DOHH2 (cell line): ENCODE measurements at regions not wholly inside any gene's neighbourhood (a gene's known extent, or its start where the extent isn't known, plus 50 kb on each side); places are given as distances from the start of the nearest gene placed in this dataset.

ENCODE experiments used
- H3F3A ChIP-seq: fragments of 200-600 bp; sonication (generic), shearing (Covaris generic); 2 replicates; pipeline ENCODE4 v1.6.0; 2016; ENCODE audit warnings: antibody characterized with exemption, mild to moderate bottlenecking; ENCODE audit not compliant: control insufficient read depth, insufficient read depth
- H3K27ac ChIP-seq: fragments of 200-600 bp; sonication (generic); 2 replicates; pipeline ENCODE4 v1.5.1; 2014; ENCODE audit warnings: low read depth, mild to moderate bottlenecking, low read length, moderate library complexity
- H3K27me3 ChIP-seq: fragments of 200-600 bp; sonication (generic); 2 replicates; pipeline ENCODE4 v1.6.1; 2014; ENCODE audit warnings: mild to moderate bottlenecking, low read length, mixed read lengths; ENCODE audit not compliant: control insufficient read depth
- H3K36me3 ChIP-seq: fragments of 200-600 bp; sonication (generic); 2 replicates; pipeline ENCODE4 v1.6.1; 2014; ENCODE audit warnings: mild to moderate bottlenecking, low read length, moderate library complexity, mixed read lengths; ENCODE audit not compliant: control insufficient read depth
- H3K4me1 ChIP-seq: fragments of 200-600 bp; sonication (generic); 2 replicates; pipeline ENCODE4 v1.6.1; 2014; ENCODE audit warnings: mild to moderate bottlenecking, low read length, mixed read lengths; ENCODE audit not compliant: control insufficient read depth
- H3K4me2 ChIP-seq: fragments of 200-600 bp; sonication (generic); 2 replicates; pipeline ENCODE4 v1.6.0; 2014; ENCODE audit warnings: mild to moderate bottlenecking, low read length, moderate library complexity
- H3K4me3 ChIP-seq: fragments of 200-600 bp; sonication (generic); 2 replicates; pipeline ENCODE4 v1.5.1; 2014; ENCODE audit warnings: mild to moderate bottlenecking, low read length, mixed read lengths
- H3K79me2 ChIP-seq: fragments of 200-600 bp; sonication (generic); 2 replicates; pipeline ENCODE4 v1.6.1; 2014; ENCODE audit warnings: mild to moderate bottlenecking, low read length, mixed read lengths; ENCODE audit not compliant: control insufficient read depth
- H3K9me2 ChIP-seq: fragments of 200-600 bp; sonication (generic); replicated peaks from 2 replicates; pipeline ENCODE4 v1.6.1; 2014; ENCODE audit warnings: mild to moderate bottlenecking, low read length, mixed read lengths; ENCODE audit not compliant: control insufficient read depth
- H3K9me3 ChIP-seq: fragments of 200-600 bp; sonication (generic); 2 replicates; pipeline ENCODE4 v1.6.1; 2014; ENCODE audit warnings: antibody characterized with exemption, low read length, mixed read lengths; ENCODE audit not compliant: control insufficient read depth, insufficient read depth
- H4K20me1 ChIP-seq: fragments of 200-600 bp; sonication (generic); 2 replicates; pipeline ENCODE4 v1.6.0; 2014; ENCODE audit warnings: low read depth, mild to moderate bottlenecking, antibody characterized with exemption, low read length, moderate library complexity; ENCODE audit not compliant: control insufficient read depth, insufficient read depth
- EZH2phosphoT487 ChIP-seq: fragments of 200-600 bp; sonication (generic); IDR thresholded peaks from 2 replicates; pipeline ENCODE4 v1.6.1; 2017; ENCODE audit warnings: borderline replicate concordance, mild to moderate bottlenecking, antibody characterized with exemption, low read length, moderate library complexity, mixed read lengths
- TF ChIP-seq, protein P1 (sequence below): fragments of 200-600 bp; sonication (generic); IDR thresholded peaks from one replicate; pipeline ENCODE4 v1.5.1; 2014; ENCODE audit warnings: antibody characterized with exemption, mild to moderate bottlenecking, low read depth, low read length; ENCODE audit not compliant: poor library complexity, severe bottlenecking

DNA sequence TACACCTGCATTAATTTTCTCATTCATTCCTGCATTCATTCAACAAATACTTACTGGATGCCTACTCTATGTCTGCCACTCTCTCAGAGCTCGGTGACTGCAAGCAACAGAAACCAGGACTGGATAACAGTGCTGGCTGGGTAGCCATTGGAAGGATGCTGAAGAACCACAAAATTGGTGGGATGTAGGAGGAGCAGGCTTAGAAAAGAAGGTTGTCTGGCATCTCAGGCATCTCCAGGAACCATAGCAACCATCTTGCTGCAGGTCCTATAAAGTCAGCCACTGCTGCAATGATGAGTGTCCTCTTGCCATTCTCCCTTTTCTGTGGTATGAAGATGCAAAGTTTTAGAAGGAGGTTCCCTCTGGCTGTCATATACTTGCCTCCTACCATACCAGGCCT is 168.6 kb downstream of the FGF18 start:
- H3K79me2 ChIP-seq, result no peaks in the 10 kb centered on the region
- no peaks in the 10 kb centered on the region for H3K9me2 ChIP-seq
- H3K27ac ChIP-seq, result no peak overlapping the region
- no peak for TF ChIP-seq EZH2phosphoT487
- TF ChIP-seq, protein P1, sequence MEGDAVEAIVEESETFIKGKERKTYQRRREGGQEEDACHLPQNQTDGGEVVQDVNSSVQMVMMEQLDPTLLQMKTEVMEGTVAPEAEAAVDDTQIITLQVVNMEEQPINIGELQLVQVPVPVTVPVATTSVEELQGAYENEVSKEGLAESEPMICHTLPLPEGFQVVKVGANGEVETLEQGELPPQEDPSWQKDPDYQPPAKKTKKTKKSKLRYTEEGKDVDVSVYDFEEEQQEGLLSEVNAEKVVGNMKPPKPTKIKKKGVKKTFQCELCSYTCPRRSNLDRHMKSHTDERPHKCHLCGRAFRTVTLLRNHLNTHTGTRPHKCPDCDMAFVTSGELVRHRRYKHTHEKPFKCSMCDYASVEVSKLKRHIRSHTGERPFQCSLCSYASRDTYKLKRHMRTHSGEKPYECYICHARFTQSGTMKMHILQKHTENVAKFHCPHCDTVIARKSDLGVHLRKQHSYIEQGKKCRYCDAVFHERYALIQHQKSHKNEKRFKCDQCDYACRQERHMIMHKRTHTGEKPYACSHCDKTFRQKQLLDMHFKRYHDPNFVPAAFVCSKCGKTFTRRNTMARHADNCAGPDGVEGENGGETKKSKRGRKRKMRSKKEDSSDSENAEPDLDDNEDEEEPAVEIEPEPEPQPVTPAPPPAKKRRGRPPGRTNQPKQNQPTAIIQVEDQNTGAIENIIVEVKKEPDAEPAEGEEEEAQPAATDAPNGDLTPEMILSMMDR, result no peak
- no peaks in the 10 kb centered on the region for H3K36me3 ChIP-seq
- H3K4me2 ChIP-seq, result no peak overlapping the region
- no peaks in the 10 kb centered on the region for H3K27me3 ChIP-seq
- no peaks in the 10 kb centered on the region for H4K20me1 ChIP-seq
- no peak overlapping the region for H3K4me3 ChIP-seq
- no peaks in the 10 kb centered on the region for H3K9me3 ChIP-seq
- no peaks in the 10 kb centered on the region for H3F3A ChIP-seq
- H3K4me1 ChIP-seq, result no peaks in the 10 kb centered on the region

DNA sequence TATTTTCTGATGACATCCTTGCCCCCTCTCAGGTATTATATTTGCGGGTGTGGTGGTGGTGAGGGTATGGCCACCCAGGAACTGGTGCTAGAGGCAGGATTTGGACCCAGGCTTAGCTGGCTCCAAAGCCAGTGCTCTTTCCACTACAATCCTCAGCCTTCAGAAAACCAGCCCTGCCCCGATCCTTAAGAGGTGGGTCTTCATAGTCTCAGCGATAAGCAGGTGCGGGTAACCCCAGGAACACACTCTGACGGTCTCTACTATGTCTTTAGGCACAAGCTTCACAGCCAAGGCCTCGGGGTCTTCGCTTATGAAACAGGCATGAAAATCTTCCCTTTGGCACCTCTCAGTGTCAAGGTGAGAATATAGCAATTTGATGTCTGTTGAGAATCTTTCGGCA is 169.3 kb downstream of the FGF18 start:
- no peaks in the 10 kb centered on the region for H3F3A ChIP-seq
- H3K27me3 ChIP-seq, result no peaks in the 10 kb centered on the region
- no peak for TF ChIP-seq EZH2phosphoT487
- TF ChIP-seq, protein P1, result no peak
- H3K4me1 ChIP-seq, result no peaks in the 10 kb centered on the region
- no peak overlapping the region for H3K4me3 ChIP-seq
- H3K9me3 ChIP-seq, result no peaks in the 10 kb centered on the region
- no peak overlapping the region for H3K27ac ChIP-seq
- H3K9me2 ChIP-seq, result no peaks in the 10 kb centered on the region
- H4K20me1 ChIP-seq, result no peaks in the 10 kb centered on the region
- no peak overlapping the region for H3K4me2 ChIP-seq
- H3K36me3 ChIP-seq, result no peaks in the 10 kb centered on the region
- no peaks in the 10 kb centered on the region for H3K79me2 ChIP-seq

DNA sequence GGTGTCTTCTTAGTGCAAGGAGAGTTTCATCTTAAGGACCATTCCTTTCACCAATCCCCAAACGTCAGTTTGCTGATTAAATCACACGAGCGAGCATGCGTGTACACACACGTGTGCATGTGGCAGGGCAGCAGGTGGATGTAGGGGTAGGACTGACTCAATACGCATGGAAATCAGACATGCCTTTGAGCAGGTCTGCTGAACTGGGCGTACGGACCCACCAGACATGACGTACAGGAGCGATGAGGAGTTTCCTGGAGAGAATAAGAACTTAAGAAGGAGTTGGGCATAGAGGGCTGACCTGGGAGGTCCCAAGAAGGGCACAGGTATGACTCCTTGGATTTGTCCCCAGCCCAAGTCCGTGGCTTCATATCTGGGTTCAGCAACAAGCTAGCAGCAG is 170.0 kb downstream of the FGF18 start:
- no peak overlapping the region for H3K4me2 ChIP-seq
- no peaks in the 10 kb centered on the region for H3K36me3 ChIP-seq
- no peaks in the 10 kb centered on the region for H3K4me1 ChIP-seq
- H4K20me1 ChIP-seq, result no peaks in the 10 kb centered on the region
- no peak overlapping the region for H3K27ac ChIP-seq
- no peaks in the 10 kb centered on the region for H3K27me3 ChIP-seq
- H3K79me2 ChIP-seq, result no peaks in the 10 kb centered on the region
- no peak for TF ChIP-seq EZH2phosphoT487
- TF ChIP-seq, protein P1, result no peak
- no peaks in the 10 kb centered on the region for H3K9me3 ChIP-seq
- H3K4me3 ChIP-seq, result no peak overlapping the region
- H3F3A ChIP-seq, result no peaks in the 10 kb centered on the region
- no peaks in the 10 kb centered on the region for H3K9me2 ChIP-seq

DNA sequence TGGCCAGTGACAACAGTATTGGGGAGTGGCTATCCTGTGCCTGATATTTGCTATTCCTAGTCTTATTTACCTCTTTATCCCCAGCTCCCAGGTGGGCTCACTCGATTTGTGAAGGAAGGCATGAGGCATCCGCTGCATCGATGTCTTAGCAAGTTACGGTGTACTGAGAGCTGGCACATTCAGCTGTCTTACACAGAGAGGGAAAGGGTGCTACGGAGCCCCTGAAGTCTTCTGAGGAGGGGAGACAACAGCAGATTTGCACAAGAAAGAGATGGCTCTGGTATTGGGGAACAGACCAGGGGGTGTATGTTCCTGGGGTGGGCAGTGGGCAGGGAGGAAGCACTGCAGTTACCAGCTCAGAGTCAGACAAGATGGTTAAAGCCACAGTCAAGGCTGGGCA is 172.6 kb downstream of the FGF18 start:
- Histone ChIP-seq H3K9me2 (no peaks in the 10 kb centered on the region), H3F3A (no peaks in the 10 kb centered on the region), H3K9me3 (no peaks in the 10 kb centered on the region), H3K79me2 (no peaks in the 10 kb centered on the region), H3K4me2 (no peak overlapping the region), H3K27ac (no peak overlapping the region), H4K20me1 (no peaks in the 10 kb centered on the region), H3K4me1 (no peaks in the 10 kb centered on the region), H3K36me3 (no peaks in the 10 kb centered on the region), H3K4me3 (no peak overlapping the region), H3K27me3 (no peaks in the 10 kb centered on the region)
- TF ChIP-seq, protein P1, result no peak
- TF ChIP-seq EZH2phosphoT487, result no peak
